HAP-1 (cell line): ENCODE measurements at regions not wholly inside any gene's neighbourhood (a gene's known extent, or its start where the extent isn't known, plus 50 kb on each side); places are given as distances from the start of the nearest gene placed in this dataset.

Experiments used
- DNase-seq, 2 experiments: peaks; one replicate each; pipeline ENCODE4 v3.0.0-alpha.2; 2016 to 2020; ENCODE audit warnings: low spot score in 2 of 2
- H3K27me3 ChIP-seq: fragments of 250-450 bp; sonication (Bioruptor Pico); 2 replicates; pipeline ENCODE4 v1.5.1; 2020; ENCODE audit warnings: low read depth, mild to moderate bottlenecking, moderate library complexity
- H3K36me3 ChIP-seq: fragments of 250-450 bp; sonication (Bioruptor Pico); replicated peaks from 2 replicates; pipeline ENCODE4 v1.5.1; 2020; ENCODE audit warnings: mild to moderate bottlenecking
- H3K4me1 ChIP-seq: fragments of 250-450 bp; sonication (Bioruptor Pico); 2 replicates; pipeline ENCODE4 v1.5.1; 2020; ENCODE audit warnings: mild to moderate bottlenecking
- H3K4me3 ChIP-seq: fragments of 250-450 bp; sonication (Bioruptor Pico); 2 replicates; pipeline ENCODE4 v1.5.1; 2020; ENCODE audit warnings: mild to moderate bottlenecking, moderate library complexity
- H3K9me3 ChIP-seq: fragments of 250-450 bp; sonication (Bioruptor Pico); 2 replicates; pipeline ENCODE4 v1.5.1; 2020; ENCODE audit warnings: mild to moderate bottlenecking, moderate library complexity
- in situ Hi-C: fragments of 300-500 bp; cut with MboI; formaldehyde crosslinking; loops from 3 replicates; pipeline ENCODE4 v1.14.3; 2020; ENCODE audit warnings: low sequenced_read_pairs, inconsistent platforms, mixed read lengths

GRCh38 chr17:71975331-71975801, 145.5 kb upstream of the SOX9 start:
- Histone ChIP-seq H3K4me1 (no peaks in the 10 kb centered on the region), H3K27me3 (no peaks in the 10 kb centered on the region), H3K9me3 (no peaks in the 10 kb centered on the region), H3K36me3 (no peaks in the 10 kb centered on the region), H3K4me3 (no peak overlapping the region)
- in situ Hi-C loops: no loop called here
- DNase-seq: no peak

GRCh38 chr17:71976011-71976649, 144.7 kb upstream of the SOX9 start:
- in situ Hi-C loops: no loop called here

DNA sequence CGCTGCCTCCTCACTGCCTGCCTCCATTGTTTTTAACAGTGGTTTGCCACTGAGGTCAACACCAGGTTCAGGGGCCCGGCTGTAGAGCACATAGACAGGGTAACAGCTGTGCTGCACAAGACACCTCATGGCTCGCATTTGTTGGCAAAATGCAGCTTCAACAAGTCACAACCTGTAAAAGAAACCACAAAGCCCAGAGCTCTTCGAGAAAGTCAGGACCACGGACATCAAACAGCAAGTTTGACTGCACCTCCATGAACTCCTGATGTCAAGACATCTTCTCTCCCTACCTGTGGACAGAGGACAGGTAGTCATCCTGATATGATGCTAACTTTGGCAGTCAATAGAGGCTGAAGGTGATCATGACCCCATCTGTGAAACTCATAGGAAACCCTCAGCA, 142.4 kb upstream of the SOX9 start:
- in situ Hi-C loops: no loop called here
- Histone ChIP-seq H3K36me3 (no peaks in the 10 kb centered on the region), H3K27me3 (no peaks in the 10 kb centered on the region), H3K4me1 (no peaks in the 10 kb centered on the region), H3K4me3 (no peak overlapping the region), H3K9me3 (no peaks in the 10 kb centered on the region)
- DNase-seq: no peak

More at GRCh38 chr17:71976011-71976649, 144.7 kb upstream of the SOX9 start:
- no peaks in the 10 kb centered on the region for H3K27me3 ChIP-seq
- H3K36me3 ChIP-seq: no peaks in the 10 kb centered on the region
- no peak for DNase-seq
- H3K4me3 ChIP-seq: no peak overlapping the region
- no peaks in the 10 kb centered on the region for H3K4me1 ChIP-seq
- H3K9me3 ChIP-seq: no peaks in the 10 kb centered on the region

GRCh38 chr17:71980171-71980570, 140.6 kb upstream of the SOX9 start:
- DNase-seq: no peak
- H3K4me3 ChIP-seq: no peak overlapping the region
- H3K9me3 ChIP-seq: no peaks in the 10 kb centered on the region
- H3K36me3 ChIP-seq: no peaks in the 10 kb centered on the region
- H3K27me3 ChIP-seq: no peaks in the 10 kb centered on the region
- no peaks in the 10 kb centered on the region for H3K4me1 ChIP-seq
- in situ Hi-C loops: no loop called here

DNA sequence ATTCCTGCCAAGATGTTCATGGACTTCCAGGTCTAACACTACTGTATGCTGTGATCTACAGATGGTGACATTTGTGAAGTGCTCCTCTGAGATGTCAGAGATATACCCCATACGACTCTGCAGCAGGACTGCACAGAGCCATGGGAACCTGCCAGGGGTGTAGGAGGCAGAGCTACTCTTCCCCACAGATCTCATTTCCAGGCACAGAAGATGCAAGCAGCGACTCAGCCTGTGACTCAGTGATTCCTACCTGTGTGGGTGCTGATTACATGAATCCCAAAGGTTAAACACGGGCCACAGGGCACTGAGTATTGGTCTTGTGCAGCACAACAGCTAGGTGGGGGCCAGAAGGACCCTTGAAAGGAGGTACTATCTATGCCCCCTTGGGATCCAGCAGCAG, 137.0 kb upstream of the SOX9 start:
- Histone ChIP-seq H3K36me3 (no peaks in the 10 kb centered on the region), H3K4me1 (no peaks in the 10 kb centered on the region), H3K27me3 (no peaks in the 10 kb centered on the region), H3K9me3 (no peaks in the 10 kb centered on the region), H3K4me3 (no peak overlapping the region)
- no peak for DNase-seq
- in situ Hi-C loops: no loop called here

DNA sequence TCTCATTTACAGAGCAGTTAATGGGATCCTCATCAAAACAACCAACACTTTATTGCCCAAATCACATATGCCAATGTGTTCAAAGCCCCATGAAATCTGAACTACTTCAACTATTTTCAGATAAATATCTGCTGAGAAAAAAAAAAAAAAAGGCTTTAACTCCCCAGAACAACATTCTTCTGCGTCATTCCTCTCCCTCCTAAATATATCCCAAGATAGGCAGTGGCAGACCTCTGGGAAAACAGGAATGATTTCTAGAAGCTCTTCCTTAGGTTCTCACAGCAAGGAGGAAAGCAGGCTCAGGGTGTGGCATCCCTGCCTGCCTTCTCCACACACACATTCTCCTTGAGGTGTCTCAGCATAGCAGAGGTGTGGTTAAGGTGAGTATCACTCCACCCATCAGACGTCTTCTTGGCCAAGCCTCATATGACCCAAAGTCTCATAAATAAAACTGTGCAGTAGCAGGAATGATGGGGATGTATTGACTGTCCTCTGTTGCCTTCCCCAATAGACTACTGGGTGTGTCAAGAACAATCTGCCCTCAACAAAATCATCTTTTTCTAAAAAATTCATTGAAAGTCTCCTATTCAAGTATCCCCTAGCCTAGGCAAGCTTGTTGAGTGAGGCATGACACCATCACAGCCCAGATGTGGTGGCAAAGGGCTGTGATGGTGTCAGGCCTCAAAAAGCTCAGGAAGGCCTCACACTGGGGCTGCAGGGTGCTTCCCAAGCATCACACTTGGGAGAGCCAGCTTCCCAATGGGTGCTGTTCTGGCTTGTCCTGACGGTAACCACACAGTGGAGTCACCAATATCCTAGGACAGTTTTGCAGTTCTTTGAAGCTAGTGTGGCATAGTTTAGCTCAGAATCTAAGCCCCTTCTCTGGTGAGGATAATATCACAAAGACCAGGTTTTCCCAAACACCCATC, 135.4 kb upstream of the SOX9 start:
- Histone ChIP-seq H3K9me3 (no peaks in the 10 kb centered on the region), H3K4me1 (no peaks in the 10 kb centered on the region), H3K4me3 (no peak overlapping the region), H3K36me3 (no peaks in the 10 kb centered on the region), H3K27me3 (no peaks in the 10 kb centered on the region)
- no peak for DNase-seq
- in situ Hi-C loops: no loop called here

DNA sequence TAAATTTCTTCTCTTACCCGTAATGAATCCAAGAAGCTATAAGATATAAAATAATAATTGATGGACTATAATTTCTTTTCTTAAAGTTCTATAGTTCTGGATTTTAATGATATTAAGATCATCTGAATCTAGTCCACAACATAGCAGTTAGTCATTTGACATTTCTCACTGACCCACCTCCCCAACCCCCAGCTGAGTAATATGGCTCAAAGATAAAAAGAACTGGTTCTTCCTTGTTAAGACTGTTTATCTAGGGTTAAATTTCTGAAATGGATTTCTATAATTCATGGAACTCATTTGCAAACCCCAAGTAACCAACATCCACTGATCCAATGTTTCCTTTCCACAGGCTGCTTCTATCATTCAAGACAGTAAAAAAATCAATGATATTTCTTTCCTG, 133.9 kb upstream of the SOX9 start:
- H3K4me3 ChIP-seq: no peak overlapping the region
- H3K27me3 ChIP-seq: no peaks in the 10 kb centered on the region
- DNase-seq: no peak
- no peaks in the 10 kb centered on the region for H3K36me3 ChIP-seq
- in situ Hi-C loops: no loop called here
- no peaks in the 10 kb centered on the region for H3K4me1 ChIP-seq
- no peaks in the 10 kb centered on the region; the same call in 1 of the 2 replicates for H3K9me3 ChIP-seq

- Histone ChIP-seq H3K27me3 (no peaks in the 10 kb centered on the region), H3K4me3 (no peak overlapping the region), H3K4me1 (no peaks in the 10 kb centered on the region), H3K9me3 (no peaks in the 10 kb centered on the region; the same call in 1 of the 2 replicates), H3K36me3 (no peaks in the 10 kb centered on the region)
- DNase-seq: no peak
- in situ Hi-C loops: no loop called here
Measured at GRCh38 chr17:71987634-71988033, 133.2 kb upstream of the SOX9 start.

- Histone ChIP-seq H3K4me3 (no peak overlapping the region), H3K4me1 (no peaks in the 10 kb centered on the region), H3K9me3 (no peaks in the 10 kb centered on the region; the same call in 1 of the 2 replicates), H3K36me3 (no peaks in the 10 kb centered on the region), H3K27me3 (no peaks in the 10 kb centered on the region)
- no peak for DNase-seq
- in situ Hi-C loops: no loop called here
Measured at GRCh38 chr17:71989117-71989516, 131.7 kb upstream of the SOX9 start.

- H3K9me3 ChIP-seq: no peaks in the 10 kb centered on the region; the same call in 1 of the 2 replicates
- H3K4me1 ChIP-seq: no peaks in the 10 kb centered on the region
- in situ Hi-C loops: no loop called here
- no peaks in the 10 kb centered on the region for H3K36me3 ChIP-seq
- H3K4me3 ChIP-seq: no peak overlapping the region
- no peaks in the 10 kb centered on the region for H3K27me3 ChIP-seq
- no peak for DNase-seq
Measured at GRCh38 chr17:71993363-71993762, 127.5 kb upstream of the SOX9 start.

DNA sequence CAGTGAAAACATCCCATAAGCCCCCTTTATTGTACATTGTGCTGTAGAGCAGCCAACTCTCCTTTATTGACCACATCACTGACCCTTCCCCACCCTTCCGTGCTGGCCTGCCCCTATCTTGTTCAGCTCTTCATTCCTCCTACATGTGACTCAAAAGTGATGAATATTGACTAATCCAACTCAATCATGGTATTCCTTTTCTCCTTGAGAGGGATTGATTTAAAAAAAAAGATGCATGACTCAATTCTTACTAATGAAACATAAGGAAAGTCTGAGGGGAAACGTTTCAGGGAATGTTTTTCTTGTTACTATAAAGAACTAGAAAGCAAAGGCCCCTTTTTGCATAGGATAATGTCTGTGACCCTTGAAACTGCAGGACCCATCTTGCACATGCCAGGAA, 125.2 kb upstream of the SOX9 start:
- DNase-seq: no peak
- H3K4me3 ChIP-seq: no peak overlapping the region
- H3K4me1 ChIP-seq: no peaks in the 10 kb centered on the region
- no peaks in the 10 kb centered on the region for H3K27me3 ChIP-seq
- in situ Hi-C loops: no loop called here
- H3K36me3 ChIP-seq: no peaks in the 10 kb centered on the region
- no peaks in the 10 kb centered on the region; the same call in 1 of the 2 replicates for H3K9me3 ChIP-seq

GRCh38 chr17:72004011-72004427, 116.8 kb upstream of the SOX9 start:
- no peaks in the 10 kb centered on the region for H3K4me1 ChIP-seq
- no peak overlapping the region for H3K4me3 ChIP-seq
- no peaks in the 10 kb centered on the region for H3K27me3 ChIP-seq
- no peaks in the 10 kb centered on the region for H3K9me3 ChIP-seq
- in situ Hi-C loops: no loop called here
- DNase-seq: no peak
- H3K36me3 ChIP-seq: no peaks in the 10 kb centered on the region

- no peak for DNase-seq
- in situ Hi-C loops: no loop called here
- no peak overlapping the region for H3K4me3 ChIP-seq
Measured at GRCh38 chr17:72004611-72005331, 116.0 kb upstream of the SOX9 start.

More at GRCh38 chr17:72004611-72005331, 116.0 kb upstream of the SOX9 start:
- Histone ChIP-seq H3K9me3 (no peaks in the 10 kb centered on the region), H3K36me3 (no peaks in the 10 kb centered on the region), H3K4me1 (no peaks in the 10 kb centered on the region), H3K27me3 (no peaks in the 10 kb centered on the region)
